Erythroblast (primary cell): ENCODE measurements at regions not wholly inside any gene's neighbourhood (a gene's known extent, or its start where the extent isn't known, plus 50 kb on each side); places are given as distances from the start of the nearest gene placed in this dataset.

Experiments used
- GATA1 ChIP-seq: IDR thresholded peaks from 2 replicates; pipeline ENCODE4 v1.6.1; 2011; ENCODE audit warnings: low read depth, mild to moderate bottlenecking, control low read depth, low read length, moderate library complexity
- POLR2A ChIP-seq: IDR thresholded peaks from 2 replicates; pipeline ENCODE4 v1.6.1; 2011; ENCODE audit warnings: mild to moderate bottlenecking, low read length

- TF ChIP-seq POLR2A = no peak
- TF ChIP-seq GATA1 = no peak
Measured at GRCh38 chr3:38957296-38957695, 94.4 kb downstream of the SCN11A start.
